ENCODE measurements at regions not wholly inside any gene's neighbourhood (a gene's known extent, or its start where the extent isn't known, plus 50 kb on each side); places are given as distances from the start of the nearest gene placed in this dataset.

GRCh38 chr9:3032898-3033297, 189.0 kb upstream of the PUM3 start:
- H3K79me1 ChIP-seq (replicated peaks; ENCODE audit: low read length, poor library complexity, severe bottlenecking), result no peaks in the 10 kb centered on the region
- H2BK120ac ChIP-seq (ENCODE audit: low read depth, low read length), result no peak overlapping the region
- no peaks in the 10 kb centered on the region for H3K9me3 ChIP-seq (ENCODE audit: control insufficient read depth, low read length)
- H4K91ac ChIP-seq (ENCODE audit: low read length), result no peak overlapping the region
- no peak overlapping the region for H3K4me3 ChIP-seq (ENCODE audit: insufficient read depth in 1 of 2, low read depth in 1 of 2, low read length in 2 of 2)
- no peak overlapping the region for H2BK15ac ChIP-seq (ENCODE audit: low read depth, poor library complexity, severe bottlenecking)
- no peak overlapping the region for H4K8ac ChIP-seq (ENCODE audit: low read length)
- no peak for DNase-seq
- no peak overlapping the region for H3K4me2 ChIP-seq (ENCODE audit: low read length, poor library complexity, severe bottlenecking)
- no peak overlapping the region for H3K4ac ChIP-seq (ENCODE audit: low read depth in 1 of 2, low read length in 2 of 2)
- no peak overlapping the region for H3K23ac ChIP-seq (ENCODE audit: low read length in 2 of 2)
- H3K27me3 ChIP-seq (ENCODE audit: control insufficient read depth in 1 of 2, insufficient read depth in 1 of 2, low read length in 2 of 2), result no peaks in the 10 kb centered on the region
- H3K36me3 ChIP-seq (ENCODE audit: control insufficient read depth in 1 of 2, insufficient read depth in 2 of 2, low read depth in 1 of 2, low read length in 2 of 2), result no peaks in the 10 kb centered on the region
- H2AK5ac ChIP-seq (ENCODE audit: low read length, severe bottlenecking), result no peak overlapping the region
- H3K14ac ChIP-seq (ENCODE audit: low read length in 2 of 2), result no peak overlapping the region
- no peak overlapping the region for H2BK12ac ChIP-seq (ENCODE audit: low read length in 2 of 2)
- WGBS, result 83% methylated on average over 3 of the region's 4 CpGs
- no peak overlapping the region for H2AFZ ChIP-seq (ENCODE audit: low read depth, low read length)
- H3K27ac ChIP-seq (ENCODE audit: low read length, poor library complexity, severe bottlenecking), result no peak overlapping the region
- H3K9ac ChIP-seq (ENCODE audit: low read length), result no peak overlapping the region
- peaks cover 2% of the 10 kb centered on the region for H3K4me1 ChIP-seq (ENCODE audit: control insufficient read depth, insufficient read depth, low read depth, low read length)
- H2BK5ac ChIP-seq (ENCODE audit: low read depth, low read length, poor library complexity, severe bottlenecking), result no peak overlapping the region
- H3K18ac ChIP-seq (ENCODE audit: low read depth in 1 of 2, low read length in 2 of 2), result no peak overlapping the region

- Histone ChIP-seq H2BK120ac (ENCODE audit: low read depth, low read length) (no peak overlapping the region), H2AFZ (ENCODE audit: low read depth, low read length) (no peak overlapping the region), H3K79me1 (replicated peaks; ENCODE audit: low read length, poor library complexity, severe bottlenecking) (no peaks in the 10 kb centered on the region), H4K91ac (ENCODE audit: low read length) (no peak overlapping the region), H2BK12ac (ENCODE audit: low read length in 2 of 2) (no peak overlapping the region), H3K23ac (ENCODE audit: low read length in 2 of 2) (no peak overlapping the region), H3K18ac (ENCODE audit: low read depth in 1 of 2, low read length in 2 of 2) (no peak overlapping the region), H3K4ac (ENCODE audit: low read depth in 1 of 2, low read length in 2 of 2) (no peak overlapping the region), H3K4me3 (ENCODE audit: insufficient read depth in 1 of 2, low read depth in 1 of 2, low read length in 2 of 2) (no peak overlapping the region), H3K9ac (ENCODE audit: low read length) (no peak overlapping the region), H2AK5ac (ENCODE audit: low read length, severe bottlenecking) (no peak overlapping the region), H4K8ac (ENCODE audit: low read length) (no peak overlapping the region), H3K36me3 (ENCODE audit: control insufficient read depth in 1 of 2, insufficient read depth in 2 of 2, low read depth in 1 of 2, low read length in 2 of 2) (no peaks in the 10 kb centered on the region), H3K4me2 (ENCODE audit: low read length, poor library complexity, severe bottlenecking) (no peak overlapping the region), H3K9me3 (ENCODE audit: control insufficient read depth, low read length) (no peaks in the 10 kb centered on the region), H2BK15ac (ENCODE audit: low read depth, poor library complexity, severe bottlenecking) (no peak overlapping the region), H3K14ac (ENCODE audit: low read length in 2 of 2) (no peak overlapping the region), H3K27me3 (ENCODE audit: control insufficient read depth in 1 of 2, insufficient read depth in 1 of 2, low read length in 2 of 2) (peaks cover 0 to 4% of the 10 kb centered on the region in 2 experiments), H3K27ac (ENCODE audit: low read length, poor library complexity, severe bottlenecking) (no peak overlapping the region), H2BK5ac (ENCODE audit: low read depth, low read length, poor library complexity, severe bottlenecking) (no peak overlapping the region), H3K4me1 (ENCODE audit: control insufficient read depth, insufficient read depth, low read depth, low read length) (peaks cover 2% of the 10 kb centered on the region)
- WGBS, result 60% methylated on average over 1 of the region's 4 CpGs
- no peak for DNase-seq
These were observed 184.6 kb upstream of the PUM3 start for GRCh38 chr9:3028535-3028934.

DNA sequence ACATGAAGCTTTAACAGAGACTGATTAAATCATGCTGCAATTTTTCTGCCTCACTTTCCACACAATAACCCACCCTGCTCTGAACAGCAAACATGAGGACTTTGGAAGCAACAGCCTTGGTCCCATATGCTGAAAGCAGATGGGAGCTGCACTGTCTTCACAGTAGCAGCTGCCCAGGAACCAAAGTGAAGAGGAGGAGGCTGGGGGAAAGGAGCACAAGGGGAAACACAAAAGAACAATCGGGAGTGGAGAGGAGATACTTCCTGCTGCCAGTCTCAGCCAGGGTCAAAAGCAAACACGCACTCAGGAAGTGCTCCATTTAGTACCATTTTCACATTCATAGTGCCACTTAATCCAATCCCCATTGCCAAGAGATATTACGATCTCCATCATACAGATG, 183.3 kb upstream of the PUM3 start:
- H2AK5ac ChIP-seq (ENCODE audit: low read length, severe bottlenecking), result no peak overlapping the region
- H4K8ac ChIP-seq (ENCODE audit: low read length), result no peak overlapping the region
- H3K14ac ChIP-seq (ENCODE audit: low read length in 2 of 2), result no peak overlapping the region
- 71% methylated on average over 3 of the region's 3 CpGs for WGBS
- no peak overlapping the region for H3K23ac ChIP-seq (ENCODE audit: low read length in 2 of 2)
- no peak overlapping the region for H4K91ac ChIP-seq (ENCODE audit: low read length)
- H3K4me2 ChIP-seq (ENCODE audit: low read length, poor library complexity, severe bottlenecking), result no peak overlapping the region
- H3K27ac ChIP-seq (ENCODE audit: low read length, poor library complexity, severe bottlenecking), result no peak overlapping the region
- H2BK120ac ChIP-seq (ENCODE audit: low read depth, low read length), result no peak overlapping the region
- H3K4ac ChIP-seq (ENCODE audit: low read depth in 1 of 2, low read length in 2 of 2), result no peak overlapping the region
- H2AFZ ChIP-seq (ENCODE audit: low read depth, low read length), result no peak overlapping the region
- no peaks in the 10 kb centered on the region for H3K9me3 ChIP-seq (ENCODE audit: control insufficient read depth, low read length)
- H2BK15ac ChIP-seq (ENCODE audit: low read depth, poor library complexity, severe bottlenecking), result no peak overlapping the region
- no peak for DNase-seq
- no peak overlapping the region for H3K18ac ChIP-seq (ENCODE audit: low read depth in 1 of 2, low read length in 2 of 2)
- no peak overlapping the region for H3K4me3 ChIP-seq (ENCODE audit: insufficient read depth in 1 of 2, low read depth in 1 of 2, low read length in 2 of 2)
- no peaks in the 10 kb centered on the region for H3K36me3 ChIP-seq (ENCODE audit: control insufficient read depth in 1 of 2, insufficient read depth in 2 of 2, low read depth in 1 of 2, low read length in 2 of 2)
- no peaks in the 10 kb centered on the region for H3K79me1 ChIP-seq (replicated peaks; ENCODE audit: low read length, poor library complexity, severe bottlenecking)
- H3K4me1 ChIP-seq (ENCODE audit: control insufficient read depth, insufficient read depth, low read depth, low read length), result peaks cover 2% of the 10 kb centered on the region
- H2BK5ac ChIP-seq (ENCODE audit: low read depth, low read length, poor library complexity, severe bottlenecking), result no peak overlapping the region
- H2BK12ac ChIP-seq (ENCODE audit: low read length in 2 of 2), result no peak overlapping the region
- H3K9ac ChIP-seq (ENCODE audit: low read length), result no peak overlapping the region
- H3K27me3 ChIP-seq (ENCODE audit: control insufficient read depth in 1 of 2, insufficient read depth in 1 of 2, low read length in 2 of 2), result peaks cover 0 to 4% of the 10 kb centered on the region in 2 experiments

- Histone ChIP-seq H3K79me1 (replicated peaks; ENCODE audit: low read length, poor library complexity, severe bottlenecking) (no peaks in the 10 kb centered on the region), H3K36me3 (ENCODE audit: control insufficient read depth in 1 of 2, insufficient read depth in 2 of 2, low read depth in 1 of 2, low read length in 2 of 2) (no peaks in the 10 kb centered on the region), H2AK5ac (ENCODE audit: low read length, severe bottlenecking) (no peak overlapping the region), H3K4ac (ENCODE audit: low read depth in 1 of 2, low read length in 2 of 2) (no peak overlapping the region), H3K18ac (ENCODE audit: low read depth in 1 of 2, low read length in 2 of 2) (no peak overlapping the region), H3K4me1 (ENCODE audit: control insufficient read depth, insufficient read depth, low read depth, low read length) (no peaks in the 10 kb centered on the region), H3K9me3 (ENCODE audit: control insufficient read depth, low read length) (no peaks in the 10 kb centered on the region), H3K4me3 (ENCODE audit: insufficient read depth in 1 of 2, low read depth in 1 of 2, low read length in 2 of 2) (no peak overlapping the region), H4K8ac (ENCODE audit: low read length) (no peak overlapping the region), H2BK12ac (ENCODE audit: low read length in 2 of 2) (no peak overlapping the region), H2BK15ac (ENCODE audit: low read depth, poor library complexity, severe bottlenecking) (no peak overlapping the region), H3K27ac (ENCODE audit: low read length, poor library complexity, severe bottlenecking) (no peak overlapping the region), H3K4me2 (ENCODE audit: low read length, poor library complexity, severe bottlenecking) (no peak overlapping the region), H2AFZ (ENCODE audit: low read depth, low read length) (no peak overlapping the region), H3K23ac (ENCODE audit: low read length in 2 of 2) (no peak overlapping the region), H4K91ac (ENCODE audit: low read length) (no peak overlapping the region), H2BK120ac (ENCODE audit: low read depth, low read length) (no peak overlapping the region), H3K9ac (ENCODE audit: low read length) (no peak overlapping the region), H3K14ac (ENCODE audit: low read length in 2 of 2) (no peak overlapping the region), H2BK5ac (ENCODE audit: low read depth, low read length, poor library complexity, severe bottlenecking) (no peak overlapping the region), H3K27me3 (ENCODE audit: control insufficient read depth in 1 of 2, insufficient read depth in 1 of 2, low read length in 2 of 2) (peaks cover 0 to 4% of the 10 kb centered on the region in 2 experiments)
- DNase-seq, result no peak
- 79% methylated on average over 2 of the region's 3 CpGs for WGBS
These were observed 179.6 kb upstream of the PUM3 start for GRCh38 chr9:3023449-3023848.
